ENCODE measurements at regions not wholly inside any gene's neighbourhood (a gene's known extent, or its start where the extent isn't known, plus 50 kb on each side); places are given as distances from the start of the nearest gene placed in this dataset.

- no peak for TF ChIP-seq CTCF (IDR thresholded peaks at IDR 0.05; ENCODE audit: insufficient read depth, low read depth, low read length, missing control alignments)
- peak overlapping the region; percentile 16 for H3K4me3 ChIP-seq (ENCODE audit: low read length)
- peak; percentile 93 for DNase-seq (ENCODE audit: low read depth)
Measured at GRCh38 chr4:129342819-129343408, 247.0 kb downstream of the C4orf33 start.

GRCh38 chr4:129344058-129344457 lies 248.1 kb downstream of the C4orf33 start:
- no peak overlapping the region for H3K4me3 ChIP-seq (ENCODE audit: low read length)
- peak; percentile 70 for DNase-seq (ENCODE audit: low read depth)
- TF ChIP-seq CTCF (IDR thresholded peaks at IDR 0.05; ENCODE audit: insufficient read depth, low read depth, low read length, missing control alignments) = peak; percentile 80

- H3K4me3 ChIP-seq (ENCODE audit: low read length) = no peak overlapping the region
- no peak for DNase-seq (ENCODE audit: low read depth)
- no peak for TF ChIP-seq CTCF (IDR thresholded peaks at IDR 0.05; ENCODE audit: insufficient read depth, low read depth, low read length, missing control alignments)
Measured at GRCh38 chr4:129345609-129346008, 249.7 kb downstream of the C4orf33 start.

GRCh38 chr4:129346036-129346435 lies 250.1 kb downstream of the C4orf33 start:
- no peak overlapping the region for H3K4me3 ChIP-seq (ENCODE audit: low read length)
- no peak for DNase-seq (ENCODE audit: low read depth)
- TF ChIP-seq CTCF (IDR thresholded peaks at IDR 0.05; ENCODE audit: insufficient read depth, low read depth, low read length, missing control alignments) = no peak

GRCh38 chr4:129346734-129347133 lies 250.8 kb downstream of the C4orf33 start:
- no peak for TF ChIP-seq CTCF (IDR thresholded peaks at IDR 0.05; ENCODE audit: insufficient read depth, low read depth, low read length, missing control alignments)
- H3K4me3 ChIP-seq (ENCODE audit: low read length) = no peak overlapping the region
- no peak for DNase-seq (ENCODE audit: low read depth)

- H3K4me3 ChIP-seq (ENCODE audit: low read length) = no peak overlapping the region
- DNase-seq (ENCODE audit: low read depth) = peak; percentile 92
- no peak for TF ChIP-seq CTCF (IDR thresholded peaks at IDR 0.05; ENCODE audit: insufficient read depth, low read depth, low read length, missing control alignments)
Measured at GRCh38 chr4:129350834-129351721, 255.1 kb downstream of the C4orf33 start.
